H1 (cell line): ENCODE measurements at regions not wholly inside any gene's neighbourhood (a gene's known extent, or its start where the extent isn't known, plus 50 kb on each side); places are given as distances from the start of the nearest gene placed in this dataset.

ENCODE experiments used
- CTCF ChIA-PET: fragments of 300-600 bp; sonication (Branson Sonifier 250); formaldehyde crosslinking; loops from one replicate; lab custom pipeline; 2021; ENCODE audit not compliant: partially characterized antibody; lab: Charles Lee
- POLR2A ChIA-PET: fragments of 300-600 bp; sonication (Branson Sonifier 250); formaldehyde crosslinking; loops from one replicate; lab custom pipeline; 2021; ENCODE audit warnings: inconsistent platforms; ENCODE audit not compliant: partially characterized antibody; lab: Charles Lee
- DNase-seq, 2 experiments: peaks; one replicate each; pipeline versions ENCODE4 v3.0.0 to v3.0.0-alpha.2; 2010 to 2022; ENCODE audit warnings: low spot score in 2 of 2, low read depth in 1 of 2, mixed read lengths in 1 of 2
- FAIRE-seq: peaks from 2 replicates; lab custom pipeline; 2011; peaks lifted over from hg19 to GRCh38; lab: Jason Lieb, UNC
- H2AFZ ChIP-seq: 2 replicates; pipeline ENCODE4 v1.8.1; 2012; ENCODE audit warnings: low read length, inconsistent platforms
- H2AK5ac ChIP-seq: 2 replicates; pipeline ENCODE4 v1.6.1; 2013; ENCODE audit warnings: low read depth, low read length
- H2BK120ac ChIP-seq: replicated peaks from 2 replicates; pipeline ENCODE3; 2013; ENCODE audit warnings: low read depth, low read length, inconsistent platforms
- H2BK12ac ChIP-seq: 2 replicates; pipeline ENCODE4 v1.6.1; 2013; ENCODE audit warnings: low read depth, low read length
- H2BK15ac ChIP-seq: 2 replicates; pipeline ENCODE4 v1.6.1; 2013; ENCODE audit warnings: low read length
- H2BK20ac ChIP-seq: 2 replicates; pipeline ENCODE4 v1.6.1; 2013; ENCODE audit warnings: low read length
- H2BK5ac ChIP-seq: 2 replicates; pipeline ENCODE4 v1.6.1; 2013; ENCODE audit warnings: low read depth, low read length
- H3K14ac ChIP-seq: 2 replicates; pipeline ENCODE4 v1.6.1; 2013; ENCODE audit warnings: inconsistent platforms; ENCODE audit not compliant: insufficient read length
- H3K18ac ChIP-seq: 2 replicates; pipeline ENCODE4 v1.6.1; 2013; ENCODE audit warnings: low read length; ENCODE audit errors: extremely low read depth
- H3K23ac ChIP-seq: 2 replicates; pipeline ENCODE4 v1.6.1; 2013; ENCODE audit warnings: inconsistent platforms; ENCODE audit not compliant: insufficient read length
- H3K23me2 ChIP-seq: 2 replicates; pipeline ENCODE4 v1.6.1; 2013; ENCODE audit warnings: low read depth, low read length
- H3K27ac ChIP-seq: 2 replicates; pipeline ENCODE4 v1.6.1; 2011; ENCODE audit warnings: low read depth, low read length, inconsistent platforms
- H3K27me3 ChIP-seq, 4 experiments: replicated peaks in 1 of 4; 1 replicate in 1 of 4; 2 replicates in 3 of 4; pipeline versions ENCODE4 v1.6.1 to v1.8.1; 2011 to 2013; ENCODE audit warnings: low read length in 3 of 4, mild to moderate bottlenecking in 3 of 4, inconsistent platforms in 2 of 4, mixed read lengths in 2 of 4, moderate library complexity in 1 of 4; ENCODE audit not compliant: control insufficient read depth in 3 of 4, insufficient read depth in 3 of 4; ENCODE audit errors: extremely low read depth in 1 of 4
- H3K36me3 ChIP-seq, 4 experiments: 2 replicates each; pipeline versions ENCODE4 v1.6.1 to v1.8.1; 2011 to 2013; ENCODE audit warnings: mild to moderate bottlenecking in 4 of 4, low read length in 3 of 4, moderate library complexity in 2 of 4, control low read depth in 1 of 4, inconsistent platforms in 1 of 4; ENCODE audit not compliant: insufficient read depth in 4 of 4, control insufficient read depth in 2 of 4
- H3K4ac ChIP-seq: replicated peaks from 2 replicates; pipeline ENCODE3; 2013; ENCODE audit warnings: low read length, low read depth, mixed read lengths, inconsistent platforms; ENCODE audit not compliant: insufficient read length
- H3K4me1 ChIP-seq, 4 experiments: replicated peaks in 1 of 4; 1 replicate in 1 of 4; 2 replicates in 3 of 4; pipeline versions ENCODE4 v1.6.1 to v1.8.1; 2011 to 2013; ENCODE audit warnings: low read length in 3 of 4, inconsistent platforms in 2 of 4, mixed read lengths in 1 of 4; ENCODE audit not compliant: insufficient read depth in 4 of 4, control insufficient read depth in 3 of 4
- H3K4me2 ChIP-seq, 2 experiments: 2 replicates each; pipeline versions ENCODE4 v1.6.1 to v1.8.1; 2011 to 2013; ENCODE audit warnings: low read depth in 2 of 2, low read length in 2 of 2, control low read depth in 1 of 2, inconsistent platforms in 1 of 2, mild to moderate bottlenecking in 1 of 2; ENCODE audit not compliant: insufficient read depth in 1 of 2
- H3K4me3 ChIP-seq, 4 experiments: fragments of 200-600, 300-600 bp in 1 of 4; sonication (generic), shearing (Covaris generic), sonication (Bioruptor Twin) in 1 of 4; 2 replicates each; pipeline versions ENCODE4 v1.5.1 to v1.8.1; 2011 to 2016; ENCODE audit warnings: low read length in 4 of 4, low read depth in 3 of 4, control low read depth in 2 of 4, inconsistent platforms in 2 of 4, mild to moderate bottlenecking in 2 of 4, mixed read lengths in 1 of 4, moderate library complexity in 1 of 4; ENCODE audit not compliant: insufficient read depth in 2 of 4; ENCODE audit errors: extremely low read depth in 1 of 4
- H3K56ac ChIP-seq: replicated peaks from 2 replicates; pipeline ENCODE3; 2013; ENCODE audit warnings: low read depth, mild to moderate bottlenecking, mixed read lengths, low read length, inconsistent platforms; ENCODE audit not compliant: insufficient read length
- H3K79me1 ChIP-seq: 2 replicates; pipeline ENCODE4 v1.6.1; 2013; ENCODE audit warnings: low read depth, low read length, control low read depth
- H3K79me2 ChIP-seq, 2 experiments: 2 replicates each; pipeline versions ENCODE4 v1.6.1 to v1.8.1; 2012 to 2013; ENCODE audit warnings: low read length in 2 of 2, mild to moderate bottlenecking in 2 of 2, inconsistent platforms in 1 of 2; ENCODE audit not compliant: insufficient read depth in 2 of 2, control insufficient read depth in 1 of 2
- H3K9ac ChIP-seq, 4 experiments: replicated peaks in 1 of 4; 1 replicate in 1 of 4; 2 replicates in 3 of 4; pipeline versions ENCODE4 v1.6.1 to v1.8.1; 2011 to 2013; ENCODE audit warnings: low read depth in 3 of 4, low read length in 3 of 4, control low read depth in 2 of 4, mild to moderate bottlenecking in 2 of 4, moderate library complexity in 2 of 4, inconsistent platforms in 1 of 4; ENCODE audit errors: extremely low read depth in 1 of 4
- H3K9me3 ChIP-seq, 2 experiments: 2 replicates each; pipeline versions ENCODE4 v1.6.1 to v1.8.1; 2012 to 2013; ENCODE audit warnings: mild to moderate bottlenecking in 2 of 2, moderate library complexity in 2 of 2, control low read depth in 1 of 2, inconsistent platforms in 1 of 2, low read depth in 1 of 2, low read length in 1 of 2, mixed read lengths in 1 of 2; ENCODE audit not compliant: insufficient read depth in 2 of 2
- H4K20me1 ChIP-seq, 2 experiments: replicated peaks in 1 of 2; 2 replicates each; pipeline versions ENCODE3 to v1.8.1; 2011 to 2013; ENCODE audit warnings: inconsistent platforms in 2 of 2, low read length in 2 of 2, mild to moderate bottlenecking in 1 of 2; ENCODE audit not compliant: insufficient read depth in 2 of 2, control insufficient read depth in 1 of 2
- H4K5ac ChIP-seq: 2 replicates; pipeline ENCODE4 v1.6.1; 2013; ENCODE audit warnings: low read length, low read depth, mixed read lengths, inconsistent platforms; ENCODE audit not compliant: insufficient read length
- H4K8ac ChIP-seq: 2 replicates; pipeline ENCODE4 v1.8.0; 2013; ENCODE audit warnings: mild to moderate bottlenecking, moderate library complexity, low read length, inconsistent platforms; ENCODE audit not compliant: insufficient read depth; ENCODE audit errors: extremely low read depth
- H4K91ac ChIP-seq: replicated peaks from 2 replicates; pipeline ENCODE3; 2013; ENCODE audit warnings: low read length, mixed read lengths, inconsistent platforms; ENCODE audit not compliant: insufficient read length
- CHD1 ChIP-seq: IDR thresholded peaks from 2 replicates; pipeline ENCODE4 v1.6.1; 2012; ENCODE audit warnings: low read depth, low read length, improper control_type of control experiment
- SP4 ChIP-seq: IDR thresholded peaks from 2 replicates; pipeline ENCODE4 v1.6.1; 2012; ENCODE audit warnings: low read length, inconsistent platforms
- YY1 ChIP-seq: IDR thresholded peaks from 2 replicates; pipeline ENCODE4 v1.6.1; 2011; ENCODE audit warnings: low read depth, mild to moderate bottlenecking, low read length
- ZNF274 ChIP-seq: IDR thresholded peaks from 2 replicates; pipeline ENCODE4 v1.7.0; 2012; ENCODE audit warnings: low read length, borderline replicate concordance; ENCODE audit errors: extremely low read depth
- WGBS, 2 experiments: shearing (Covaris generic) in 1 of 2; methylation state at CpG; one replicate each; pipeline versions ENCODE4 v1.1.6 to v1.1.7; 2013 to 2015; ENCODE audit warnings: low lambda C conversion rate in 2 of 2, mixed read lengths in 2 of 2, inconsistent platforms in 1 of 2, low coverage in 1 of 2, missing lambda C conversion rate in 1 of 2; ENCODE audit not compliant: insufficient replicate concordance in 2 of 2, insufficient coverage in 1 of 2, insufficient read length in 1 of 2; ENCODE audit errors: extremely low coverage in 1 of 2, missing lambda C conversion rate in 1 of 2; 5-methylcytosine and 5-hydroxymethylcytosine counted together
- TF ChIP-seq, protein P1 (sequence below), 3 experiments: IDR thresholded peaks; 1 replicate in 2 of 3; 2 replicates in 1 of 3; pipeline versions ENCODE4 v1.5.1 to v1.6.1; 2011; ENCODE audit warnings: low read length in 3 of 3, mild to moderate bottlenecking in 3 of 3, inconsistent platforms in 2 of 3, low read depth in 1 of 3, moderate library complexity in 1 of 3; ENCODE audit not compliant: insufficient read depth in 1 of 3; ENCODE audit errors: control extremely low read depth in 1 of 3

DNA sequence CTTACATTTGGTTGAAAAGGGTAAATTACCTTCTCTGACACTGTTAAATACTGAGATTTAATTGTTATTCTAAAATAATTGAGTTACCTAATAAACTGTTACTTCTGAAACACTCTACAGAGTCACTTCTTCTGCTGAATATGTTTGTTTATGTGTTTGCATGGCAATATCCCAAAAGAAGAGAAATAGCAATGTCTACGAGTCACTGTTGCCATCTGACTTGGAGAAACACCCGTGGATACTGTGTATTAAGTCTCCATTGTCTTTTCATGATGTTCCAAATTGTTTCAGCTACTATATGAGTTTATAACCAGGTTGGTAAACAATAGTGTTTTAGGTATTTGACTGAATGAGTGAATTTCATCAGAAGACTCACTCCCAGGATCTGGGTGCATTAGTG, 754.2 kb upstream of the ID2 start:
- POLR2A ChIA-PET, result interaction anchor here (1.2 kb wide), 1 partner anchor 8 kb away, joined by 4 read pairs; no protein-coding TSS in a partner anchor
- no peaks in the 10 kb centered on the region for H3K27me3 ChIP-seq
- FAIRE-seq, result no peak

More for the DNA sequence above, 754.2 kb upstream of the ID2 start:
- no peak overlapping the region for H3K14ac ChIP-seq
- H3K9me3 ChIP-seq, result no peaks in the 10 kb centered on the region; a peak in 1 of 4 replicates
- no peaks in the 10 kb centered on the region for H3K23me2 ChIP-seq
- no peak overlapping the region for H3K23ac ChIP-seq
- H2AFZ ChIP-seq, result no peak overlapping the region
- H2BK15ac ChIP-seq, result no peak overlapping the region
- H4K91ac ChIP-seq, result no peak overlapping the region
- no peaks in the 10 kb centered on the region for H3K79me2 ChIP-seq
- TF ChIP-seq, protein P1, sequence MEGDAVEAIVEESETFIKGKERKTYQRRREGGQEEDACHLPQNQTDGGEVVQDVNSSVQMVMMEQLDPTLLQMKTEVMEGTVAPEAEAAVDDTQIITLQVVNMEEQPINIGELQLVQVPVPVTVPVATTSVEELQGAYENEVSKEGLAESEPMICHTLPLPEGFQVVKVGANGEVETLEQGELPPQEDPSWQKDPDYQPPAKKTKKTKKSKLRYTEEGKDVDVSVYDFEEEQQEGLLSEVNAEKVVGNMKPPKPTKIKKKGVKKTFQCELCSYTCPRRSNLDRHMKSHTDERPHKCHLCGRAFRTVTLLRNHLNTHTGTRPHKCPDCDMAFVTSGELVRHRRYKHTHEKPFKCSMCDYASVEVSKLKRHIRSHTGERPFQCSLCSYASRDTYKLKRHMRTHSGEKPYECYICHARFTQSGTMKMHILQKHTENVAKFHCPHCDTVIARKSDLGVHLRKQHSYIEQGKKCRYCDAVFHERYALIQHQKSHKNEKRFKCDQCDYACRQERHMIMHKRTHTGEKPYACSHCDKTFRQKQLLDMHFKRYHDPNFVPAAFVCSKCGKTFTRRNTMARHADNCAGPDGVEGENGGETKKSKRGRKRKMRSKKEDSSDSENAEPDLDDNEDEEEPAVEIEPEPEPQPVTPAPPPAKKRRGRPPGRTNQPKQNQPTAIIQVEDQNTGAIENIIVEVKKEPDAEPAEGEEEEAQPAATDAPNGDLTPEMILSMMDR (IDR thresholded peaks at IDR 0.05; ENCODE audit: control extremely low read depth in 1 of 3, insufficient read depth in 1 of 3, low read depth in 1 of 3, low read length in 3 of 3), result no peak
- no peak for TF ChIP-seq YY1
- no peak for TF ChIP-seq SP4
- no peak for TF ChIP-seq ZNF274
- no peak for TF ChIP-seq CHD1
- TF ChIP-seq, all 59 proteins: peak for 0
- H4K8ac ChIP-seq, result no peak overlapping the region
- 88% methylated on average over 2 of the region's 2 CpGs; no CpG with 5 or more reads in 1 of the 2 experiments for WGBS, 2 experiments
- no peak overlapping the region for H3K18ac ChIP-seq
- no peak overlapping the region for H3K56ac ChIP-seq
- H2BK120ac ChIP-seq, result no peak overlapping the region
- no peaks in the 10 kb centered on the region for H3K36me3 ChIP-seq
- no peak for DNase-seq
- no peak overlapping the region for H3K4ac ChIP-seq
- no peak overlapping the region for H2BK12ac ChIP-seq
- no peak overlapping the region for H2BK5ac ChIP-seq
- no peak overlapping the region for H2BK20ac ChIP-seq
- no peak overlapping the region for H3K27ac ChIP-seq
- no peak overlapping the region for H3K4me3 ChIP-seq
- CTCF ChIA-PET, result interaction anchor here (0.5 to 1.1 kb wide), 3 partner anchors 80 to 446 kb away, joined by 3 read pairs; no protein-coding TSS in a partner anchor
- H3K4me2 ChIP-seq, result no peak overlapping the region
- no peaks in the 10 kb centered on the region for H3K79me1 ChIP-seq
- no peaks in the 10 kb centered on the region for H3K4me1 ChIP-seq
- no peak overlapping the region for H3K9ac ChIP-seq
- no peak overlapping the region for H2AK5ac ChIP-seq
- H4K20me1 ChIP-seq, result no peaks in the 10 kb centered on the region
- no peak overlapping the region for H4K5ac ChIP-seq
